ENCODE measurements at regions not wholly inside any gene's neighbourhood (a gene's known extent, or its start where the extent isn't known, plus 50 kb on each side); places are given as distances from the start of the nearest gene placed in this dataset.

DNA sequence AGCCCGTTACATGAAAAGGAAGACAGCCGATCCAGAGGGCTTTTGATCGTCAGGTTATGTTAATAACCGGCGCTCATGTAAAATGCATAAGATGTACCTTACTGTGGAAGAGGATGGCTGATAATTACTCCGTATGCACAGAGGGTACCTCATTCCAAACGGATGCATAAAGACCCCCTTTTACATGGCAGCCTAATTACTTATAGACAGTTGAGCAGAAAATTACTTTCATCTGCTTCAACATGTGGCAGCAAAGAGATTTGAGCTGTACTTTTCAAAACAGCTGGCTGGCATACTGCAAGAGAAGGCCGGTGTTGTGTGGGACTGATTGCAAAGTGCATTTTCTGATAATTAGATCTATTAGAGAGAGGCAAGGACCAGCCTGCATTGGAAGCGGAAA lies 103.4 kb downstream of the SHOX start:
- TF ChIP-seq, protein P1, sequence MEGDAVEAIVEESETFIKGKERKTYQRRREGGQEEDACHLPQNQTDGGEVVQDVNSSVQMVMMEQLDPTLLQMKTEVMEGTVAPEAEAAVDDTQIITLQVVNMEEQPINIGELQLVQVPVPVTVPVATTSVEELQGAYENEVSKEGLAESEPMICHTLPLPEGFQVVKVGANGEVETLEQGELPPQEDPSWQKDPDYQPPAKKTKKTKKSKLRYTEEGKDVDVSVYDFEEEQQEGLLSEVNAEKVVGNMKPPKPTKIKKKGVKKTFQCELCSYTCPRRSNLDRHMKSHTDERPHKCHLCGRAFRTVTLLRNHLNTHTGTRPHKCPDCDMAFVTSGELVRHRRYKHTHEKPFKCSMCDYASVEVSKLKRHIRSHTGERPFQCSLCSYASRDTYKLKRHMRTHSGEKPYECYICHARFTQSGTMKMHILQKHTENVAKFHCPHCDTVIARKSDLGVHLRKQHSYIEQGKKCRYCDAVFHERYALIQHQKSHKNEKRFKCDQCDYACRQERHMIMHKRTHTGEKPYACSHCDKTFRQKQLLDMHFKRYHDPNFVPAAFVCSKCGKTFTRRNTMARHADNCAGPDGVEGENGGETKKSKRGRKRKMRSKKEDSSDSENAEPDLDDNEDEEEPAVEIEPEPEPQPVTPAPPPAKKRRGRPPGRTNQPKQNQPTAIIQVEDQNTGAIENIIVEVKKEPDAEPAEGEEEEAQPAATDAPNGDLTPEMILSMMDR (IDR thresholded peaks at IDR 0.05), result no peak
- TF ChIP-seq POLR2A (IDR thresholded peaks at IDR 0.05), result no peak

Measured in upper lobe of left lung (tissue), 4 donors.